Neural cell (in vitro differentiated cells): ENCODE measurements at regions not wholly inside any gene's neighbourhood (a gene's known extent, or its start where the extent isn't known, plus 50 kb on each side); places are given as distances from the start of the nearest gene placed in this dataset.

Source experiments
- H2AFZ ChIP-seq: fragments of 200-600, 300-800 bp; sonication (generic), shearing (Covaris generic); 2 replicates; pipeline ENCODE4 v1.6.0; 2014; ENCODE audit warnings: low read depth, mild to moderate bottlenecking, antibody characterized with exemption, low read length, moderate library complexity
- H3F3A ChIP-seq: fragments of 200-600 bp; shearing (Covaris generic); 2 replicates; pipeline ENCODE4 v1.6.1; 2016; ENCODE audit warnings: mild to moderate bottlenecking, moderate library complexity, mixed read lengths, antibody characterized with exemption, low read length; ENCODE audit not compliant: insufficient read depth, poor library complexity, severe bottlenecking
- H3K27ac ChIP-seq: fragments of 200-600, 300-800 bp; sonication (generic), shearing (Covaris generic); 2 replicates; pipeline ENCODE4 v1.5.1; 2014; ENCODE audit warnings: mild to moderate bottlenecking, low read length, moderate library complexity
- H3K27me3 ChIP-seq: fragments of 300-800, 200-600 bp; sonication (generic), shearing (Covaris generic); 2 replicates; pipeline ENCODE4 v1.6.0; 2014; ENCODE audit warnings: mild to moderate bottlenecking, low read depth, low read length, moderate library complexity; ENCODE audit not compliant: insufficient read depth
- H3K36me3 ChIP-seq: fragments of 300-800, 200-600 bp; sonication (generic), shearing (Covaris generic); 2 replicates; pipeline ENCODE4 v1.5.1; 2014; ENCODE audit warnings: mild to moderate bottlenecking, antibody characterized with exemption, low read length, moderate library complexity; ENCODE audit not compliant: insufficient read depth
- H3K4me2 ChIP-seq: fragments of 300-800, 200-600 bp; sonication (generic), shearing (Covaris generic); 2 replicates; pipeline ENCODE4 v1.6.0; 2014; ENCODE audit warnings: mild to moderate bottlenecking, low read length
- H3K4me3 ChIP-seq: fragments of 300-800, 200-600 bp; sonication (generic), shearing (Covaris generic); 2 replicates; pipeline ENCODE4 v1.5.1; 2014; ENCODE audit warnings: mild to moderate bottlenecking, low read length, moderate library complexity
- H3K79me2 ChIP-seq: fragments of 200-600 bp; shearing (Covaris generic); replicated peaks from 2 replicates; pipeline ENCODE4 v1.6.0; 2014; ENCODE audit warnings: mild to moderate bottlenecking, low read length, moderate library complexity; ENCODE audit not compliant: insufficient read depth
- H3K9ac ChIP-seq: fragments of 300-800, 200-600 bp; sonication (generic), shearing (Covaris generic); 2 replicates; pipeline ENCODE4 v1.6.1; 2016; ENCODE audit warnings: mild to moderate bottlenecking, low read length, mixed read lengths
- H3K9me2 ChIP-seq: fragments of 200-600 bp; shearing (Covaris generic); 2 replicates; pipeline ENCODE4 v1.6.1; 2016; ENCODE audit warnings: mild to moderate bottlenecking, low read length, mixed read lengths; ENCODE audit not compliant: insufficient read depth
- H3K9me3 ChIP-seq: fragments of 200-600, 300-800 bp; sonication (generic), shearing (Covaris generic); 2 replicates; pipeline ENCODE4 v1.6.1; 2016; ENCODE audit warnings: mild to moderate bottlenecking, mixed run types, low read length, moderate library complexity, mixed read lengths
- H4K20me1 ChIP-seq: fragments of 200-600 bp; shearing (Covaris generic); 2 replicates; pipeline ENCODE4 v1.6.1; 2016; ENCODE audit warnings: mild to moderate bottlenecking, mixed run types; ENCODE audit not compliant: insufficient read depth
- EP300 ChIP-seq: fragments of 450-650 bp; conservative IDR thresholded peaks from 2 replicates; pipeline ENCODE4 v1.6.1; 2014; ENCODE audit warnings: antibody characterized with exemption, mild to moderate bottlenecking, moderate library complexity; ENCODE audit not compliant: poor library complexity, severe bottlenecking
- EZH2 ChIP-seq: fragments of 200-600, 300-800 bp; shearing (Covaris generic), sonication (generic); IDR thresholded peaks from 2 replicates; pipeline ENCODE4 v1.6.1; 2014; ENCODE audit warnings: antibody characterized with exemption, low read length, borderline replicate concordance, mild to moderate bottlenecking; ENCODE audit not compliant: insufficient read depth, poor library complexity, severe bottlenecking
- MXI1 ChIP-seq: fragments of 450-650 bp; conservative IDR thresholded peaks from 2 replicates; pipeline ENCODE4 v1.6.1; 2014; ENCODE audit warnings: antibody characterized with exemption, mild to moderate bottlenecking; ENCODE audit not compliant: poor library complexity, severe bottlenecking
- POLR2AphosphoS5 ChIP-seq: IDR thresholded peaks from 2 replicates; pipeline ENCODE4 v1.6.1; 2012
- RAD21 ChIP-seq: fragments of 450-650 bp; conservative IDR thresholded peaks from 2 replicates; pipeline ENCODE4 v1.6.1; 2014; ENCODE audit warnings: antibody characterized with exemption, mild to moderate bottlenecking, moderate library complexity
- REST ChIP-seq: IDR thresholded peaks from 2 replicates; pipeline ENCODE4 v1.6.1; 2012; ENCODE audit warnings: borderline replicate concordance
- SMC3 ChIP-seq: fragments of 450-650 bp; conservative IDR thresholded peaks from 2 replicates; pipeline ENCODE4 v1.6.1; 2014; ENCODE audit warnings: antibody characterized with exemption, mild to moderate bottlenecking, moderate library complexity; ENCODE audit not compliant: poor library complexity
- TAF1 ChIP-seq: IDR thresholded peaks from 2 replicates; pipeline ENCODE4 v1.6.1; 2012; ENCODE audit warnings: low read depth
- TF ChIP-seq, protein P1 (sequence below): fragments of 450-650 bp; IDR thresholded peaks from 2 replicates; pipeline ENCODE4 v1.5.1; 2014; ENCODE audit warnings: antibody characterized with exemption, mild to moderate bottlenecking, moderate library complexity; ENCODE audit not compliant: poor library complexity, severe bottlenecking

DNA sequence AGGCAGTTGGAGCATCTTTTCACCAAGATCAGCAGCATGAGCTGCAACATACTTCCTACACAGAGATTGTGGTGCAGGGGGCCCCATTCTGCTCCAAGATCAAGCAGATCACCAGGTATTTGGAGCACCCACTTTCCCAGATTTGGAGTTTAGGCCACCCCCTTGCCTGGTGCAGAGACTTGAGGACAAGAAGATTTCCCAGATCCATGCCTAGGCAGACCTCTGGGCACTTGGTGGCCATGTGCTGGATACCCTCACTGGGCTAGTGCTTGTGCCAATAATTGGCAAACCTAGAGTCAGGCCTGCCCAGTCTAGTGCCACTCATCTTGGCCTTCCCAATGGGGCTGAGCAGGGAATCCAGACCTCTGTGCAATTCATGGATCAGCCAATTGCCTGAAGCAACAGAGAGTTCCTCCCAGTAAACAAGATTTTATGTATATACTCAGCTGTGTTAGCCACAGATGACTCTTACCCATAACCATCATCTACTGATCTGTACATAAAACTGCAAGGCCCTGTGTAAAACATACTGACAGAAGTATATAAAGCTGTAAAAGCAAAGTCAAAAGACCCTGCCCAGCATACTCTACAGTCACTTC is 228.4 kb upstream of the EMCN start:
- Histone ChIP-seq H3K27me3 (no peaks in the 10 kb centered on the region), H3K9me2 (no peaks in the 10 kb centered on the region), H3K79me2 (no peaks in the 10 kb centered on the region), H3K4me3 (no peak overlapping the region), H3K9me3 (no peaks in the 10 kb centered on the region), H3F3A (no peaks in the 10 kb centered on the region), H3K4me2 (no peak overlapping the region), H3K27ac (no peak overlapping the region), H3K9ac (no peak overlapping the region), H4K20me1 (no peaks in the 10 kb centered on the region), H3K36me3 (no peaks in the 10 kb centered on the region), H2AFZ (no peak overlapping the region)
- TF ChIP-seq RAD21 (no peak), SMC3 (no peak), REST (no peak), EP300 (no peak), TAF1 (no peak), EZH2 (no peak), POLR2AphosphoS5 (no peak), MXI1 (no peak)
- TF ChIP-seq, protein P1, sequence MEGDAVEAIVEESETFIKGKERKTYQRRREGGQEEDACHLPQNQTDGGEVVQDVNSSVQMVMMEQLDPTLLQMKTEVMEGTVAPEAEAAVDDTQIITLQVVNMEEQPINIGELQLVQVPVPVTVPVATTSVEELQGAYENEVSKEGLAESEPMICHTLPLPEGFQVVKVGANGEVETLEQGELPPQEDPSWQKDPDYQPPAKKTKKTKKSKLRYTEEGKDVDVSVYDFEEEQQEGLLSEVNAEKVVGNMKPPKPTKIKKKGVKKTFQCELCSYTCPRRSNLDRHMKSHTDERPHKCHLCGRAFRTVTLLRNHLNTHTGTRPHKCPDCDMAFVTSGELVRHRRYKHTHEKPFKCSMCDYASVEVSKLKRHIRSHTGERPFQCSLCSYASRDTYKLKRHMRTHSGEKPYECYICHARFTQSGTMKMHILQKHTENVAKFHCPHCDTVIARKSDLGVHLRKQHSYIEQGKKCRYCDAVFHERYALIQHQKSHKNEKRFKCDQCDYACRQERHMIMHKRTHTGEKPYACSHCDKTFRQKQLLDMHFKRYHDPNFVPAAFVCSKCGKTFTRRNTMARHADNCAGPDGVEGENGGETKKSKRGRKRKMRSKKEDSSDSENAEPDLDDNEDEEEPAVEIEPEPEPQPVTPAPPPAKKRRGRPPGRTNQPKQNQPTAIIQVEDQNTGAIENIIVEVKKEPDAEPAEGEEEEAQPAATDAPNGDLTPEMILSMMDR = no peak

DNA sequence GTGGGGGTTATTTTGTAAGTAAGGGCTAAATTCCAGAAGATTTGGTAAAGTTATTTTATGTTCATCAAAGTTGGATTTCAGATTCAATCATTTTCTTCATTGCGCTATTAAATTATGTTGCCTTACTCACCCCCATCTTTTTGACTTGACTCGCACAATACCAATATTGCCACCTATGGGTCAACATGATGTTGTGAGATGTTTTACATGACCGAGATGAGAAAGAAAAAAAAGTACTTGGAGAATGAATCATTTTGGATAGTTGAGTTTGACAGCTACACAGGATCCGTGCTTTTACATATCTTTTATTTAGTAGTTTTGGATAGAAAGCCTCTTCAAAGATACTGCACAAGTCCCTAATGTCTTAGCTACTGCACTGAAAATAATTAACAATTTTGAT is 224.2 kb upstream of the EMCN start:
- H3K4me2 ChIP-seq = no peak overlapping the region
- no peak overlapping the region for H3K27ac ChIP-seq
- TF ChIP-seq POLR2AphosphoS5 (no peak), EZH2 (no peak), RAD21 (no peak), TAF1 (no peak), SMC3 (no peak), EP300 (no peak)
- H3K9me2 ChIP-seq = no peaks in the 10 kb centered on the region
- H3F3A ChIP-seq = no peaks in the 10 kb centered on the region
- H3K36me3 ChIP-seq = no peaks in the 10 kb centered on the region
- H4K20me1 ChIP-seq = no peaks in the 10 kb centered on the region
- H3K9ac ChIP-seq = no peak overlapping the region
- no peaks in the 10 kb centered on the region for H3K9me3 ChIP-seq
- no peak overlapping the region for H2AFZ ChIP-seq
- no peaks in the 10 kb centered on the region for H3K27me3 ChIP-seq
- H3K4me3 ChIP-seq = no peak overlapping the region
- no peaks in the 10 kb centered on the region for H3K79me2 ChIP-seq
